ENCODE measurements at regions not wholly inside any gene's neighbourhood (a gene's known extent, or its start where the extent isn't known, plus 50 kb on each side); places are given as distances from the start of the nearest gene placed in this dataset.
A peak's percentile ranks its signal among the peaks of the same experiment; 100 is the strongest.

GRCh38 chrX:148354916-148355315 lies 145.5 kb upstream of the AFF2 start:
- no peak for TF ChIP-seq CTCF (IDR thresholded peaks at IDR 0.05)
- no peaks in the 10 kb centered on the region for H3K36me3 ChIP-seq
- H3K27ac ChIP-seq: no peak overlapping the region
- intact Hi-C loops (cut with DNase I): no loop called here
- H3K27me3 ChIP-seq: no peaks in the 10 kb centered on the region
- no peak overlapping the region for H3K4me3 ChIP-seq
- no peaks in the 10 kb centered on the region for H3K9me3 ChIP-seq
- WGBS (ENCODE audit: insufficient coverage, low coverage, low lambda C conversion rate, missing lambda C conversion rate): 57% methylated on average over 1 of the region's 1 CpG
- DNase-seq: no peak
- no peaks in the 10 kb centered on the region for H3K4me1 ChIP-seq
- no peak for ATAC-seq

- peak in 2 of 4 donors; percentile 25 to 68 for ATAC-seq
- TF ChIP-seq CTCF (IDR thresholded peaks at IDR 0.05) (no peak), POLR2A (IDR thresholded peaks at IDR 0.05) (no peak)
- Histone ChIP-seq H3K27ac (no peak overlapping the region), H3K4me1 (peaks cover 0 to 14% (median 0%) of the 10 kb centered on the region in 4 donors), H3K36me3 (no peaks in the 10 kb centered on the region), H3K27me3 (no peaks in the 10 kb centered on the region), H3K4me3 (no peak overlapping the region), H3K9me3 (no peaks in the 10 kb centered on the region)
- no peak for DNase-seq
- intact Hi-C loops (cut with DNase I): no loop called here
These were observed 138.8 kb upstream of the AFF2 start for GRCh38 chrX:148361641-148362040.

GRCh38 chrX:148363471-148364235 lies 136.8 kb upstream of the AFF2 start:
- Histone ChIP-seq H3K27ac (peak overlapping the region in 1 of 3 donors; percentile 16), H3K4me3 (no peak overlapping the region), H3K9me3 (no peaks in the 10 kb centered on the region), H3K4me1 (peaks cover 0 to 14% (median 0%) of the 10 kb centered on the region in 4 donors), H3K27me3 (no peaks in the 10 kb centered on the region), H3K36me3 (no peaks in the 10 kb centered on the region)
- ATAC-seq (peak; percentile 93 to 96 (median 96)), DNase-seq (peak in 1 of 3 donors; percentile 43)
- TF ChIP-seq CTCF (IDR thresholded peaks at IDR 0.05) (no peak), POLR2A (IDR thresholded peaks at IDR 0.05) (no peak)
- WGBS (ENCODE audit: insufficient coverage, low coverage, low lambda C conversion rate, missing lambda C conversion rate): 30% methylated on average over 3 of the region's 3 CpGs
- intact Hi-C loops (cut with DNase I): no loop called here

GRCh38 chrX:148365233-148365632 lies 135.2 kb upstream of the AFF2 start:
- TF ChIP-seq CTCF (IDR thresholded peaks at IDR 0.05) (no peak), POLR2A (IDR thresholded peaks at IDR 0.05) (no peak)
- DNase-seq: no peak
- WGBS (ENCODE audit: insufficient coverage, low coverage, low lambda C conversion rate, missing lambda C conversion rate): 21% methylated on average over 2 of the region's 2 CpGs
- intact Hi-C loops (cut with DNase I): no loop called here
- H3K27me3 ChIP-seq: no peaks in the 10 kb centered on the region
- no peaks in the 10 kb centered on the region for H3K9me3 ChIP-seq
- ATAC-seq: peak in 2 of 4 donors; percentile 21 to 26
- H3K27ac ChIP-seq: no peak overlapping the region
- H3K4me1 ChIP-seq: peaks cover 0 to 14% (median 0%) of the 10 kb centered on the region in 4 donors
- no peak overlapping the region for H3K4me3 ChIP-seq
- no peaks in the 10 kb centered on the region for H3K36me3 ChIP-seq
